Embryonic facial prominence (tissue), 1 donor: ENCODE measurements at regions not wholly inside any gene's neighbourhood (a gene's known extent, or its start where the extent isn't known, plus 50 kb on each side); places are given as distances from the start of the nearest gene placed in this dataset.

Experiments used
- DNase-seq: peaks from one replicate; pipeline ENCODE4 v3.0.0-alpha.2; 2016; ENCODE audit errors: extremely low spot score

DNA sequence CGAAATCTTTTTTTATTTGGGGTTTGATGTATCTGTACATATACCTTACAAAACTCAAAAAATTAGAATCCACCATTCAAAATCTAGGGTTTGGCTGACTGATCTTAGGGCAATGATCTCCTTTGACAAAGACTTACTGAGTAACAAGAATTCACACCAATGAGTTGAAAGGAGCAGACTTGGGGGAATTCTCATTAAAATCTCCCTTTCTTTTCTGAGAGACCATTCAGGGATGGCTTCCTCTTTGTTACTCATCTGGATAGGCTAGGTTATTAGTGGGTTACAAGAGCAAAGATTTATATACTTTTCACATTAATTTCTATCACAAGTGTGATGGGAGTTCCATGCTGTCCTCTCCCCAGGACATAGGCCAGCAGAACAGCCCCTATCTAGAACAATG is 661.0 kb downstream of the KCTD16 start:
- no peak for DNase-seq

DNA sequence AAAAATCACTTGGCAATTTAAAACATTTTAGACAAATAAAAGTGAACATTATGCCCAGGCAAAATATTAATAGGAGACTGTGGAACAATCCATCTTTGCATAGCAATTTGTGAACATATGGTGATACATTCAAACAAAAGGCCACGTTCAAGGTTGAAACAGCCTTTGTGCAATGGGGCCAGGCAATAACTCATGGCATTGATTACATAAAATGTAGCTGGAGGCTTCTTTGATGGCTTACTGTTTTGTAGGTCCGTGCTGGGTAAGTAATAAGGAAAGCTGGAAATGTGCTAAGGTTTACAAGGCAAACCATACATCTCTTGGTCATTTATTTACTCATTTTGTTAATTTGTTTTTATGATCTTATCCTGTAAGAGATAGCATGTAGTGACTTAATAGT is 651.8 kb downstream of the KCTD16 start:
- no peak for DNase-seq

DNA sequence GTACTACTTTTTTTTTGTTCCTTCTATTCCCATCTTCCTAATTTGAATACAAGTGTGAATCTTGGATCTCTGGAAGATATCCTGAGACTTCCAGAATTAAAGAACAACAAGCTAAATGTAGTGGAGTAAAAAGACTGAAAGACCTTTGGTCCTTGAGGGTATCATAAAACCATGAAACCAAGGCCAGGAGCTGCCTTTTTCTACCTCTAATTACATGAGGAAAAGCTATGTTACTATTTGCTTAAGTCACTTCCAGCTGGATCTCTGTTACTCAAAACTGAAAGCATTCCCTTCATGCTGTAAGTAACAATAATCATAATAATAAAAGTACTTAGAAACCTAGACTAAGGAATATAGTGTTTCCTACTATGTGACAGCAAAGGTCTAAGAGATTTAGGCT is 649.6 kb downstream of the KCTD16 start:
- no peak for DNase-seq

DNA sequence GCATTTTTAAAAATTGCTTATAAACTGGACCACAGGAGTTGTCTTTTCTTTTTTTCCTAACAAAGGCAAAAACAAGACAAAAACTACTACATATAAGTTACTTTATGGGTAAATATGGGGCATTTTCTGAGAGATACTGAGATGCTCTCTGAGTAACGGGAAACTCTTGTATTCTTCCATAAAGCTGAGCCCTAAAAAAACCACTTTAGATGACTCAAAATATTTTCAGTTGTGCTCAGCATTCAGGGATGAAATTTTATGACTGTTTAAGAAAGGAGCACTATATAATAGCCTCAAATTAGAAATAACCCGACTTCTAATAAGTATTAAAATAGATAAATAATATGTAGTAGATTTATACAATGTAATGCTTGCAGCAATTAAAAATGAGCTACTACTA is 644.5 kb downstream of the KCTD16 start:
- no peak for DNase-seq

DNA sequence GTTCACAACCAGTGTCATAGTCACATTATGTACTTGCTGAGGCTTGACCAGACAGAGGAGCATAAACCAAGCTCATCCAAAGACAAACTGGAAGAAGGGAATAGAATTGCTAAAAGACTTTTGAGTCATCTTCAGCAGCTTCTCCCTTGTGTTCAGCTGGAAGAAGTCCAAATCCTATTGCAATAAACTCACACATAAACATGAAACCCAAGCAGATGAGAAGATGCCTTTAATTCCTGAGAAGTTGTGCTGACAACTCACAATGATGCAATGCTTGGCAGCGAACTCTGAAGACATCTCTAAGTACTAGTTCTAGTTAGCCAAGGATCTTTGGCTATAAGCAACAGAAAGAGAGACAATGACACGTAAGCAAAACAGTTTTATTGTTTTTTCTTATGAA is 642.1 kb downstream of the KCTD16 start:
- no peak for DNase-seq

- DNase-seq, result no peak
These were observed 629.5 kb downstream of the KCTD16 start for GRCh38 chr5:144800169-144800568.

- DNase-seq, result no peak
These were observed 627.9 kb downstream of the KCTD16 start for GRCh38 chr5:144798595-144798994.

- DNase-seq, result no peak
These were observed 624.2 kb downstream of the KCTD16 start for GRCh38 chr5:144794922-144795321.

DNA sequence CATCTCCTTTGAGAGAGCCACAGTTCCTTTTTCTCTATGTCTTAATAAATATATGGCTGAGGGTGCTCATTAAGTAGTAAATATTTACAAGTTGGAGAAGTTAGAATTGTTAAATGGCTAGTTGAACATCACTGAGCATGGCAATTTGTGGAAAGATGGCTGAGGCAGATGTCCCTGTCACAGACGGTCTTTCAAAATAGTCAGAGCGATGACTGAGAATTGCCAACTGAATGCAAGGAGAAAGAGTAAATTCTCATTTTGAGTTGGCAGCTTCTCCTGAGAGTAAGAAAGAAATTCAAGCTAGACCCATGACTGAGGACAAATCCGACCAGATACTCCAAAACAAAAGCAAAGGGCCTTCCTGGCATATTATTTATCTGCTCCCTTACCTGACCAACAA is 617.9 kb downstream of the KCTD16 start:
- no peak for DNase-seq

DNA sequence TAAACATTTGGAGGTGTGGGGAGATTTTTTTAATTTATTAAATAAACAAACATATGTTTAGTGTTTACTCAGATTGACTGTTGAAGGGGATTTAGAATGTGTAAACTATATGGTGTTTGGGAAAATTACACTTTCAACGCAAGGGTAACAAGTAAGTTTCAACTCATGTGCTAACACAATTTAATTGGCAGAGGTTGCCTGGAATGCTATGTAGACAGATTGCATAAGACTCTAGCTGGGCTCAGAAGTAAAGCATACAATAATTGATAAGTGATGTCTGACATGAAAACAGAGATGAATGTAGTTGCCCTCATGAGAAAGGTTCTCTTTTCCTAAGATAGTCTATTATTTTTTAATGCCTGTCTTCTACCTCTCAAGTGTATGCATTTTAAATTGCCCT is 617.4 kb downstream of the KCTD16 start:
- DNase-seq, result no peak

- DNase-seq, result no peak
These were observed 608.7 kb downstream of the KCTD16 start for GRCh38 chr5:144779368-144779767.

DNA sequence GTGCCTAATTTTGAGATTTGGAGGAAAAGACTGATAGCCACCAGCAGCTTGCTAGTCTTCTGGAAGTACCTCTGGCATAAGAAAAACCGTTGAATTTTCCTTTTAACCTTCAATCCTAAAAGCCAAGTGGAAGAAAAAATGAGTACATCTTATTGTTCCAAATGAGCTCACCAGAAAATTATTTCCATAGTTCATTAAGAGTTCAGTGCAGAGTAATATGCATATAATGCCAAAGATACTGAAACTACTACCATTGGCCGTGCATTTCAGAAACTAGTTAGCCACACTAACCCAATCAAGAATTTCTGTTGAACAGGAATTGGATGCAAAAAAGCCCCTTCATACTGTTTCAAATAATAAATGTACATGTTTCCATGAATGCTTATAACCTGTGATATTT is 607.9 kb downstream of the KCTD16 start:
- DNase-seq, result no peak

DNA sequence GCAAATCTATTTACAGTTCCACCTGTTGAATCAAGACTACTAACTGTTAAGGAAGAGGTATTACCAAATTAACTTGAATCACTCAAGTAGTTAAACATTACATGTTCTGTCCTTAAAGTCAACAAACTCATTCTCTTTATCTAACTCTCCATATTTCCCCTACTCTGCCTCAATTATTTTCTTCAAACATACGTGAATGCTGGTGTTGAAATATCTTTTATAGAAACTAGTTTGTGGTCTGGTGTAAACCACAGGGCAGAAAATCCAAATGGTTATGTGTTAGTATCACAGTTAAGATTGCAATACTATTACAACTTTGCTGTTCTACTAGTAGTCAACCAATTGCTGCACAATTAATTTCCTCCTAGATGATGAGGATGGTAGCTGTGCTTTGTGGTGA is 603.5 kb downstream of the KCTD16 start:
- no peak for DNase-seq

- no peak for DNase-seq
These were observed 603.0 kb downstream of the KCTD16 start for GRCh38 chr5:144773628-144774027.

- DNase-seq, result no peak
These were observed 601.1 kb downstream of the KCTD16 start for GRCh38 chr5:144771802-144772201.

DNA sequence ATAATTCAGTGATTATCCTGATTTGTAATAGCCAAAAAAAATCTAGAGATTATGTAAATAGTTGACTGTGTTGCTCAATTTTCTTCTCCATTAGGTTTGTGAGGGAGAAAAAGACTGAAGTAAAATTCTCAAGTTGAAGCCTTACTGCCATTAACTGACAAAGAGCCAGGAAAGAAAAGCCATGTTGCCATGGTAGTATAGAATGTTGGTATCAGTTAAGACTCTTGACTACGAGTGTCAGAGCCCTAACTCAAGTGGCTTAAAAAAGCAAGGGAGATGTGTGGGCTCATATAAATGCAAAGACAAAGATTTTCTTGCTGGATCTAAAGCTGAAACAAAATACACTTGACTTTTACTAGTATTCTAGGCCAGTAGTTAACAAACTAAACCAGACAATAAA is 571.7 kb downstream of the KCTD16 start:
- DNase-seq, result no peak

- DNase-seq, result no peak
These were observed 561.1 kb downstream of the KCTD16 start for GRCh38 chr5:144731786-144732185.

DNA sequence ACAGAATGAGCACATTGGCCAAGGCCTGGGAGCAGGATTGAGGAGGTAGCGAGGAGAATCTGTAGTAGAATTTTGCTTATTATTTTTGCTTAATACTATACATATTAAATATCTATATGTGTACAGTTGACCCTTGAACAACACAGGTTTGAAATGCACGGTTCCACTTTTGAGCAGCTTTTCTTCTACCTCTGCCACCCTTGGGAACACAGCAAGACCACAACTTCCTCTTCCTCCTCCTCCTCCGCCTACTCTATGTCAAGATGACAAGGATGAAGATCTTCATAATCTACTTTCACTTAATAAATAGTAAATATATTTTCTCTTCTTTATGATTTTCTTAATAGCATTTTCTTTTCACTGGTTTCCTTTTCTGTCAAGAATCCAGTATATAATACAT is 541.4 kb downstream of the KCTD16 start:
- DNase-seq, result no peak

DNA sequence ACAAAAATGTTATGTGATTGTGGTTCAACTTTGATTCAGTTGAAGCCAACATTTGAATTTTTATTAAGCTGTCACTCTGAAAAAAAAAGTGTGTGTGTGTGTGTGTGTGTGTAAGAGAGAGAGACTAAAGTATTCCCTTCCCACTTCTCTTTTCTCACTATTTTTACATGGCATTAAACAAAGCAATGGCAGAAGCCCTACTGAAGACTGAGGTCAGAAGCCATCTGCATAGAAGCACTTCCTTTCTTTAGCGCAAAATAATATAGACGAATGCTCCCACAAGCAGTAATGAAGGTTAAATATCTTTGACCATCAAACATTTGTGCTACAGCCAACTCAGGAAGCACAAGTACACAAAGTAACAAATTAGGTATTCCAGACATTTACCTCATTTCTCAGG is 540.5 kb downstream of the KCTD16 start:
- no peak for DNase-seq

DNA sequence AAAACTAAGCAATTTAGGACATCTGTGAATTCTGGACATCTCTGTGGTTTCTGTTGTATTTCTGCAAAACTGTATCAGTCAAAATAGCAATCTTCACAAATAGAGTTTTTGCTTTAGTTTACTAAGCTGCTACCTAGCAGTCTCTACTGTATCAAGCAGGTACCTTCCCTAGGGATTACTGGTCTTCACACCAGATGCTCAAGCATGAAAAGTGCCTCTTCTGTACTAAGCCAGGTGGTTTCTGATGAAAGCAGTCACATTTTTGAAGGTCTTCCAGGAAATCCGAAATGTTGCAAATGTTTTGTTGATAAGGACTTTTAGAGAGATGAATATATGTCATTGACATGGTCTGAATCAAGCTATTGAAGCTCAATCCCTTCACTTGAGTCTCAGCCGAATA is 540.0 kb downstream of the KCTD16 start:
- DNase-seq, result no peak

DNA sequence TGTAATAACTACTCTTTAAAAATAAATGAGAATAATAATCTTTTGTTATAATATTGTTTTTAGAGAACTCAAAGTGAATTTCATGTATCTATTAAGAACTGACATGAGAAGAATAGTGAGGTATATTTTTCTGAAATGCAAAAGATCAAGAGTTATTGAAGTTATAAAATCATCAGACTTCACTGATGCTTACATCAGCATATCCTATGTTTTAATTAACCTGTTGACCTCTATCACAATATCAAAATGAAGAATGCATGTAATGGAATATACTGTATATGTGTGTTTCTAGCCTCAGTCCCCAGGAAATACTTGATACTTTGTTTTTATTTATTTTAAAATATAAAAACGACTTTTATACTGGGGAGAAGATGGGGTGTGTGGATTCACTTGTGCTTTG is 533.1 kb downstream of the KCTD16 start:
- DNase-seq, result no peak

DNA sequence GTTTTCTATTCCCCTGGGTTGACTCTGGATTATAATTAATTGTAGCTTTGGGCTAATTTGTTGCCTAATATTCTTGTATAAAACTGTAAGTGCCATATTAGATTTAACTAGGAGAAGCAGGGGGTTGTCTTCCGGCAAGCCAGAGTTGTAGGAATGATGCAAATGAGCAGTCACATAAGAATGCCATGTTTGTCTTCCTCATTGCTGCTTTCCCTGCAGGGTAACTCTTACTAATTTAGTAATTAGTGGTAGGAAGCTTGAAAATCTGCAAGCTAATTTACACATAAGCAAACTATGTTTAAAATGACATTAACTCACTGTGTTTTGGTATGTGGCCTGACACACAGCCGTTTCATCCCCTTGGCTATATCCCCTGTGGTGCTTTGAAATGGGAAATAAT is 527.8 kb downstream of the KCTD16 start:
- DNase-seq, result no peak

GRCh38 chr5:144697847-144698262 is 527.2 kb downstream of the KCTD16 start:
- no peak for DNase-seq

DNA sequence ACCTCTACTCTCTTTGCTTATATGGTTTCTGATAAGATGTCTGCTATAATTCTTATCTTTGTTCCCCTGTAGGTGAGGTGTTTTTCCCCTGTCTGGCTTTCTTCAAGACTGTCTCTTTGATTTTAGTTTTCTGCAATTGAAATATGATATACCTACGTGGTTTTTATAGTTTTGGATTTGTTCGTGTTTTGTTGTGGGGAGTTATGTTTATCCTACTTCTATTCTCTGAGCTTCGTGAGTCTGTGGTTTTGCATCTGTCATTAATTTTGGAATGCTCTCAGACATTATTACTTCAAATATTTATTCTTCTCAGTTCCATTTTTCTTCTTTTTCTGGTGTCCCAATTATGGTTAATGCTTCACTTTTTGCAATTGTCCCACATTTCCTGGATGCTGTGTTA is 521.3 kb downstream of the KCTD16 start:
- DNase-seq, result no peak

DNA sequence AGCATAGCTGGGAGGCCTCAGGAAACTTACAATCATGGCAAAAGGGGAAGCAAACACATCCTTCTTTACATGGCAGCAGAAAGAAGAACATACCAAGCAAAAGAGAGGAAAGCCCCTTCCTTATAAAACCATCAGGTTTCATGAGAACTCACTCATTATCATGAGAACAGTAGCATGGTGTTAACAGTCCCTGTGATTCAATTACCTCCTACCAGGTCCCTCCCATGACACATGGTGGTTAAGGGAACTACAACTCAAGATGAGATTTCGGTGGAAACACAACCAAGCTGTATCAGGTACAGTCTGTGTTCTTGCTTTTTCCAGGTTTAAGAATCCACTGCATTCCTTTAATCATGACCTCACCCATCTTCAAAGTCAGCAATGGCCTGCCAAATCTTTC is 514.2 kb downstream of the KCTD16 start:
- DNase-seq, result no peak
